ENCODE measurements at regions not wholly inside any gene's neighbourhood (a gene's known extent, or its start where the extent isn't known, plus 50 kb on each side); places are given as distances from the start of the nearest gene placed in this dataset.

DNA sequence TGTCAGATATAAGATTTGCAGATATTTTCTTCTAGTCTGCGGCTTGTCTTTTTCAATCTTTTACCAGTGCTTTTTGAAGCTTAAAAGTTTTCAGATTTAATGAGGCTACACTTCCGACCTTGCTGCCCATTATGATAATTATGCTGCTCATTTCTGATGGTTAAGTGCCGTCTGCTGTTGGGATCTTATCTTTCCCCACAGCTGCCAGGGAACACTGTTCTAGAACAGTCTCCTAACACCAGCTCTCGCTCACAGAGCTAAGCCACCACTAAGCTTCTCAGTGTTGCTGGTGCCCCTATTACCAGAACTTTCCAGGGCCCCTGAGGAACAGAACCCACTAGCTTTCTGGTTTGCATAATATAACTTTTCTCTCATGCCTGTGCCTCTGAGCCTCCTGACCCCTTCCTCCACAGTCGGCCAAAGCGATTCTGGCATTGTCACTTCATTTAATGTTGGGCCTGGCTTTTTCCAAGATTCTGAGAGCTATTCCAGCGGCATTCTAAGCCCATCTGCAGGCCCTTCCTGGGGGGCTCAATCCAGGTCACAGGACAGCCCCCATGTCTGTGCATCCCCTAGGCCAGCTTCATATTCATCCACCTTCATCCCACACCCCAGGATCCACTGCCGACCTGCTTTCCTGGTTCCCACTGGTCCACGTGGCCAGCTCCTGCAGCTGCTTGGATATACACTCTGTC lies 237.0 kb downstream of the PTPRU start:
- DNase-seq (ENCODE audit: low read depth, low spot score): no peak

DNA sequence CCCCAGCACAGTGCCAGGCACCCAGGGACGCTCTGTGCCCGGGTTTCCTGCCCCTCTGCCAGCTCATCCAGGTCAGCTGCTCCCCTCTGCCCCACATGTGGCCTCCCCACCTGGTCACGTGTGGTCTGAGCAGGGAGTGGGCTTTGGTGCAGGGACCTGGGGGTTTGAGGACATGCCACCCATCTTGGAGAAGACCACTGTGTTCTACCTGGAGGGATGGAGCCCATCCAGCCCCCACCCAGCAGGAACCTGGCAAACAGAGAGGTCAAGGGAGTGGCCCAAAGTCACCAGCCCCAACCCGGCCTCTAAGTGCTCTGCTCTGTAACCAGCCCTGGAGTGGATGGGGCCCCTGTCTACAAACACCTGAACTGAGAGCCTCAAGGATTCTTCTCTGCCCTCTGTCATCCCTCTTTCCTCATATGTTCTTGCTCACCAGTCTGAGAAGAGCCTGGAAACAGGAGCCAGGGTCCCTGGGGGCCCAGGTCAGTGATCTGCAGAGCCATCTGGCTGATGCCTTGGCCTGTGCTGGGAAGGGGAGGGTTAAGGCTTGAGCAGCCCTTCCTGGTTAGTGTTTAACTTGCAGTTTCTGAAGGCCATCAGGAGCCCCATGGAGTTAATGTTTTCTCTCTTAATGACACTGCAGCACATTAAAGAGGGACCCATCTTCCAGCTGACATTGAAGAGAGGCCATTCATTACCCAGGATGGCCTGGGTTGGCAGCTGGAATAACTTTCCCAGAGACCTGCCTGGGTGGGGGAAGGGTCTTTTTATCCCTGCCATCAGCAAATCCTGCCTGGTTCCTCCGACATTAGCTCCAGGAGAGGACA lies 235.4 kb downstream of the PTPRU start:
- DNase-seq (ENCODE audit: low read depth, low spot score): no peak

DNA sequence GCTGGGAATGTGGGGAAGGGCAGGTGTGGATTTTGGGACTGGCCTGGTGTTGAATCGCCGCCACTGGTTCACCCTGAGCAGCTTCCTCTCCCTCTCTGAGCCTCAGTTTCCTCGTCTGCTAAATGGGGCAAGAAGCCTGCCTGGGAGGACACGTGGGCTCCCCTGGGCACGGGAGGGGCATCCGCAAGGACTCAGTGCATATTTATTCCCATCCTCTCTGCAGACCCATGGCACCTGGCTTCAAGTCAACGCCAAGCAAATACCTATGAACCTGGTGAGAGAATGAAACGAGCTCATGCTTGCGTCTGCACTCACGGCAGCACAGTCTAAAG lies 234.4 kb downstream of the PTPRU start:
- DNase-seq (ENCODE audit: low read depth, low spot score): no peak

DNA sequence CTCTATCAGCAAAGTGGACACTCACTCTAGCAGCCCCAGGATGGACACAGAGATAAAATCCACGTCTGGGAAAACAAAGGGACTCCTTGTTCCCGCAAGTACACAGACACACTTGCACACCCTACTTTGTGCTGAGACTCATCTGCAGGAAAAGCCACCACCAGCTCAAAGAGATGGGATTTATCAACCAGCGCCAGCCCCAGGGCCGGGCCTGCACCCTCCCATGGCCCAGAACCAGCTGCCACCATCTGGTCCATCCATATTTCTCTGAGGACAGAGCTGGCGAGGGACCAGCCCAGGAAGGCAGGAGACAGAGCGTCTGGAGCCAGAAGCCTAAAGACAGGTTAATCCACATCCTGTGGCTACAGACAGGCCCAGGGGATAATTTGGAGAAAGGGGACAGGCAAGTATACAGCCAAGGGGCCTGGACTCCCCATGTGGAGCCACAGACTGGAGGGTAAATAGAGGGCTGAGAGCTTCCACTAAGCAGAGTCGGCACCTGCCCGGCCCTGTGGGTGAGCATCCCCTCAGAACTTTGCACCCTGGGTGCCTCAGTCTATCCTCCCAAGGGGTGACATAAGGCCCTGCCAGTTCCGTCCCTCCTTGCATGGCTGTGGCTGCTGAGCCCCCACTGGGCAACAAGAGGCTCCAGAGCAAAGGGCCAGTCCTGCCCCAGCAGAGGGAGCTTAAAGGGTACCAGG lies 233.9 kb downstream of the PTPRU start:
- DNase-seq (ENCODE audit: low read depth, low spot score): no peak

DNA sequence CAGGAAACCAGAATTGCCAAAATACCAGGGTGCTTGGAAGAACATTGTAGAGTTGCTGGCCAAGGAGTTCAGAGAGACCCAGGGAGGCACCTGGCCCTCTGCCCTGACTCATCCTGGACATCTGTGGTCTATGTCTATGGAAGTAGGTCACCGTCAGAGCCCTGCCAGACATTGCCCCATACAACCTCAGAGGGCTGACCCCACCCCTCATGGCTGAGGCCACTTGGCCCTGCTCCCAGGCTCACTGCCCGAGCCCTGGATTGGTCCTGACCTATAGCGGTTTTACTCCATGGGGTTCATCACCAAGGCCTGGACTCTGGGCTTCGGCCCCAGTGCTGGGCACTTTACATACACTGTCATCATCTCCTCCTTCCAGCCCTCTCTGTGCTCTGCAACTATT lies 233.1 kb downstream of the PTPRU start:
- no peak for DNase-seq (ENCODE audit: low read depth, low spot score)

DNA sequence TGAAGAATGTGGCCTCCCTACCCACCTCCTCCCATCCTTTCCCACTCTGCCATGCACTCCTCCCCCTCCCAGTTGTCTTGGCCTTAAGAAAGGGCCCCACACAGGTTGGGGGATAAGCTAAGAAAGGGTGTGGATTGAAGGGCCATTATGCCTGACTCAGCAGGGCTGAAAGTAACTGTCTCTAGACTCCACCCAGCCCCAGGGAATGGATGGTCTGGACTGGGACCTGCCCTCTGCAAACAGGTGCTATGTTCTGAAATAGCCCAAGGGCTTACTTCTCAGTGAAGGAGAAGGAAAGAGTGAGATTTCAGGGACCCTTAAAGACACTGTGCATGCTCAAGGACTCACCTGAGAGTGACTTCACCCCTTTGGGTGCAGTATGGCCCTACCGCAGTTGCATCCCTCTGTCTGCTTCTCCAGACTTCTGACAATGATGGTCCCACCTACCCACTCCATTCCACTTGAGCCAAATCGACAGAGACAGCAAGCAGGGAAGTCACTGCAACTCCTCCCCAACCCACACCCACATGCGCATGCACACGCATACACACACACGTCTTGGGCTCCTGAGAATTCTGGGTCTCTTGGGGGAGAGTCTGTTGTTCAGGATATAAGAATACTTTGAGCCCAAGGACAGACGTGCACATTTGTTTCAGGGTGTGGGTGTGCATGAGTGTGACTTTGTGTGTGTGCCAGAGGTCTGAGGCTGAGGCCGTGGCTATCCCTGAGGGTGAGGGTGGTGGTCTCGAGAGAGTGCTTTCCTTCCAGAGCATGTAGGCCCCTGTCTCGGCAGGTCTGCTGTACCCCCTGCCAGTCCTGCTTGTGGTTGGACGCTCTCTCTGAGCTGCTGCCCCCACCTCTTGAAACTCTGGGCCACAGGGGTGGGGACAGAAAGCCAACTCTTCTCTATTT lies 231.9 kb downstream of the PTPRU start:
- no peak for DNase-seq (ENCODE audit: low read depth, low spot score)

DNA sequence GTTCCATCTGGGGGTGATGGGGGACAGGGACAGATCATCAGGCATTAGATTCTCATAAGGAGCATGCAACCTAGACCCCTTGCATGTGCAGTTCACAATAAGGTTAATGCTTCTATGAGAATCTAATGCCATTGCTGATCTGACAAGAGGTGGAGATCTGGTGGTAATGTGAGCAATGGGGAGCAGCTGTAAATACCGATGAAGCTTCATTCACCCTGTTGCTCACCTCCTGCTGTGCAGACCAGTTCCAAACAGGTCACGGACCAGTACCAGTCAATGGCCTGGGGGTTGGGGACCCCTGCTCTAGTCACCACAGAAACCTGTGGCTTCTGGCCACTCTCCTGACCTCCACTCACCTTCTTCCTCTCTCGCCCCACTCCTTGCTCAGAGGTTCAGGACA lies 229.9 kb downstream of the PTPRU start:
- DNase-seq (ENCODE audit: low read depth, low spot score): no peak

DNA sequence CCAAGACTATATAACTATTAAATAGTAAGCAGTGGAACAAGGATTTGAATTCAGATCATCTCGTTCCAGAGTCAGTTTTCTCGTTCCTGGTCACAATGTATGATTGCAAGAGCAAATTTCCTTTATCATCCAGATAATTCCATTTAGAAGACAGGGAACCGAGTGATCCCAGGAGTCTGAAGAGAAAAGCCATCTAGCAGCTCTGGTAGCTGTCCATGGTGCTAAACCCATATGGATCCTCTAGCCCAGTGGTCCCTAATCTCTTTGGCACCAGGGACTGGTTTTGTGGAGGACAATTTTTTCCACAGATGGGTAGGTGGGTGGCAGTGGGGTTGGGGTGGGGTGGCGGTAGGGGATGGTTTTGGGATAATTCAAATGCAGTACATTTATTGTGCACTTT lies 229.4 kb downstream of the PTPRU start:
- no peak for DNase-seq (ENCODE audit: low read depth, low spot score)

DNA sequence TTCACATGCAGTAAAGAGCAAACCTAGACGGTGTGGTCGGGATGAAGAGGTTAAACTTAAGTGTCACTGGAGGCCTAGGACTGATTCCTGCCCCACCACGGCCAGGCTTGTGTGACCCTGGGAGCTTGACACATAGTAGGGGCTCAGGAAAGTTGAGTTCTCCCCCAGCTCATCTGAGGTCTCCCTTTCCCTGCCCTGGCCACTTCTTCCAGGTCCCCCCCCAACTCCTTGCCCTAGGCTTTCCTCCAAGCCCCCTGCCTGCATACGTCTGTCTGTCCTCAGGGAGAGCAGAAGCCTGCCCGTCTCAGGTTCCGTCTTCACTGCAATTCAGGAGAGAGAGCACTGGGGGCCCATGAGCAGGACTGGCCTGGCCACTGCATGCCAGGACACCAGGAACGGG lies 225.8 kb downstream of the PTPRU start:
- no peak for DNase-seq (ENCODE audit: low read depth, low spot score)

DNA sequence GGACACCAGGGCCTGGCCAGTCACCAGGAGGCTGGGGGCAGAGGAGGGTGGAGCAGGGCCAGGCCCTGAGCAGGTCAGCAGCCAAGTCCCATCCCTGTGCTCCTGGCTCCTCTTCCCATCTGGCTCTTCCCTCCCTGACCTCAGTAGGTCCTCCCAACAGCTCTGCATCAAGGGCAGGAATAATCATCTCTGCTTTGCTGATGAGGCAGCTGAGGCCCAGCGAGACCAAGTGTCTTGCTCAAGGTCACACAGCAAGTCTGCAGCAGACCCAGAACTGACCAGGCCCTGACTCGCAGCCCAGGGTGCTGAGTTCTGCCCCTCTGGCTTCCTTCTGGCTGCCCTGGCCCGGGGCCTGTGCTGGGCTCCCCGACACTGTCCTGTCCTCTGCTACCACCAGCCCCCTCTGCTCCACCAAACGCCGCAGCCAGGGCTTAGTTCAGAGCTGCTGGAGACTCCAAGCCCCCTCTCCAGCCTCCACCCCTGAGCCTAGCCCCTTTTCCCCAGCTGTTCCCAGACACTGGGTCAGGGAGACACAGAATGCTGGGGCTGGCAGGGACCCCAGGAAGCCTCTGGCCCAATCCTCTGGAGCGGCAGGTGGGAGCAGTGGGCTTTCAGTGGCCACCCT lies 224.9 kb downstream of the PTPRU start:
- no peak for DNase-seq (ENCODE audit: low read depth, low spot score)

DNA sequence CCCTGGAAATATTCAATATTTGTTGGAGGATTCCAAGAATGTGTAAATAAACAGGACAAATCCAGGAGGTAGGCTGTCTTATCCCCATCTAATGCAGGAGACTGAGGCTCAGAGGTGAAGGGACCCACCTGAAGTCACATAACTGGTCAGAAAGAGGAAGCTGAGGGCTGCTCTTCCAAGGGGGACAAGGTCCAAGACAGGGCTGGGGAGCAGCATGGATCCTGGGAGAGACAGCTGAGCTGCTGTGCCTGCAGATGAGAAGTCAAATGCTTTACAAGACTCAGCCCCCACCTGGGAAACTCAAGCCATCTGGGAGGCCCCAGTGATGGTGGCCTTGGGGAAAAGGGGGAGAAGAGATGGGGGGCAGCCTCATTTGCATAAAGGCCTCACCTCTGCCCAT lies 224.4 kb downstream of the PTPRU start:
- DNase-seq (ENCODE audit: low read depth, low spot score): no peak

DNA sequence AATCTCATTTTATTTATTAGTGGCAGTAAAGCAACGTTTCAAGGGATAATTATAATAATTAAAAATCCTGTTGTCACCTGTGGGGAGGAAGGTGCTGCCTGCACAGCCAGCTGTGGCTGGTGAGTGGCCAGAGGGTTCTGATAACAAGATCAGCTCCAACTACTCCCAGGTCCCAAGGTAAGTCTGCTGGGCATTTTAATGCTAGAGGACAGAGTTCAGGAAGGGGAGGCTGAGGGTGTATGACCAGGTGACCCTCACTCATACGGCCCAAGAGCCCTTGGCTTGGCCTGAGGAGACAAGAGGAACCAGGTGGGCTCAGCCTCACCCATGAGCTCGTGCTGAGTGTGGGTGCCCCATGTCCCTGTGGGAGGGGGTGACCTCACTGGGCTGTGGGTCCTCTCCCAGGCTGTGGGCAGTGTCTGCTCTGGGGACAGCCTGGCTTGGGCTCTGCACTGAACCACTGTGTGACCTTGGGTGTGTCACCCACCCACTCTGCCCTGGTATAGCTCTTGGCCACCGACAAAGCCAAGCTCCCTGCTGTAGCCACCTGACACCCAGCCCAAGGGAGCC lies 223.8 kb downstream of the PTPRU start:
- DNase-seq (ENCODE audit: low read depth, low spot score): no peak

DNA sequence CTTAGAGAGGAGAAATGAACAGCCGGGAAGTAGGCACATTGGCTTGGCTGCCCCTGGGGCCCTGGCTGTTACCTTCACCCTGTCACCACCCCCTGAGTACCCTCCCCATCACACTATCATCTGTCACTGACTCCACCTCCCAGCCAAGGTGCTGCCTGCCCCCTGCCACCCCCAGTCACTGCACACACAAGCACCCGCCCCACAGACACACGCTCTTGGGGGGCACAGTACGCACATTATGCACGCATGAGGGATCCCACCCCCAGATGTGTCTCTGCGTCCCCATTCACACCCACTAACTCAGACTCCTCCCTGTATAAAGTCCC lies 223.3 kb downstream of the PTPRU start:
- no peak for DNase-seq (ENCODE audit: low read depth, low spot score)

DNA sequence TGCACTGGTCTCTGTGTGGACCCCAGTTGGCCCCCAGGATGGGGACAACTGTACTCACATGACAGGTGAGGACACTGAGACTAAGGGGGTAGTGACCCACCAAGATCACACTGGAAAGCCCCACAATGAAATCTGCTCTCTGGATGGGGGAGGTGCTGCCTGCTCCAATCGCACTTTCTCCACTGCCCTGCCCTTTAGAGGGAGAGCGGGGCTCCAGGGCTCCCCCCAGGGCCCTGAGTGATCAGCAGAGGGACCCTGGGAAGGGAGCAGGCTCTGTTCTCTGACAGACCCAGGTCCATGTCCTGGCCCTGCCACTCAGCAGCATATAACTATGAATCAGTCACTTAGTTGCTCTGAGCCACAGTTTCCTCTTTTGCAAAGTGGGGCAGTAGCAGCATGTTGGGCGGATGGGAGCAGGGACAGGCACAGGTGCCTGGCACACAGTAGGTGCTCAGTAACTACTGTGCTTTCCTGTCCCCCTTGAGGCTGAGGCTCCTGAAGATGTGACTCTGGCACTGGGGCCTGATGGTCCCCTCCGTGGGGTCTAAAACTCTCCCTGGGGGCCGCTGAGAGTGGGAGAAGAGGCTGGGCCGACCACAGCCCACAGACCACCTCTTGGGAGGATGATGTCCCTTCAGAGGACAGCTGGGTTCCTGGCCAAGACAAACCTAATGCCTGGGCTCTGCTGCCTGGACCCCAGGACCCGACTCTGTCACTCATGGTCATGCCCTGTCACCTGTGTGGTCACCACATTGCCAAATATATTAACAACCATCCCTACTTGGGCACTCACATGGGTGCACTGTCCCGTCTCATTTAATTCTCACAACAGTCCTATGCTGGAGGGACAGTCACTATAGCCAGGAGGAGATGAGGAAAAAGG lies 222.7 kb downstream of the PTPRU start:
- no peak for DNase-seq (ENCODE audit: low read depth, low spot score)

DNA sequence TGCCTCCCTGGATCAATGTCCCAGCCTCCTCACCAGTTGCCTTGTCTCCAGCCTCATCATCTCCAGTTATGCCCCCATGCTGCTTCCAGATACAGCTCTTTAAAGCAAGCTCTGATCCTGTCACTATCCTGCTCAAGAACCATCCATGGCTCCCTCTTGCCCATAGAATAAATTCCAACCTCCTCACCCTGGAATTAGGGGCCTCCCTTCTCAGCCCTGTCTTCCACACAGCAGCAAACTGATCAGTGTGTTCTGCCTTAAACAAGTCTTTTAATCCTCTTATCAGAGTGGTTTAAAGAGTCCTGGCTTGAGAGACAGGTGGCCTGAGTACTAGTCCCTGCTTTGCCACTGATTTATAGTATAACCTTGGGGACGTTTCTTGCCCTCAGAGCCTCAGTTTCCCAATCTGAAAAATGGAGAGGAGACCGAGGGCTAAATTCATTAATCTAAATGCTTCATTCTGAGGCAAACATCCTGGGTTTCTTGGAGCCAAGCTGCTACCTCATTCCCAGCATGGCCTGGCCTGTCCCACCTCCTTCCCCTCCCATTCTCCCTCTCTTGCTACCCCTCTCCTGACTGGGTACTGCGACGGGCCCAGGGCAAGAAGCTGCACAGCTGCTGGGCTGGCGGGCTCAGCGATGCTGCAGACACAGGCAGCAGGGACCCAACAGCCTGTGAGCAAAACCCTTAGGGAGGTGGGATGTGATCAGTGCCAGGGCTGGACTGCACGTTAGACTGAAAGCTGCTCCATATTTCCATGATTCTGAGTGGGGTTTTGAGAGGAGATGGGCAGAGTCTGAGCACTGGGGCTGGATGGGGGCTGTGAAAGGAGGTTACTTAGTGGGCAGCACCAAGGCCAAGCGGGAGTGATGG lies 221.4 kb downstream of the PTPRU start:
- no peak for DNase-seq (ENCODE audit: low read depth, low spot score)

DNA sequence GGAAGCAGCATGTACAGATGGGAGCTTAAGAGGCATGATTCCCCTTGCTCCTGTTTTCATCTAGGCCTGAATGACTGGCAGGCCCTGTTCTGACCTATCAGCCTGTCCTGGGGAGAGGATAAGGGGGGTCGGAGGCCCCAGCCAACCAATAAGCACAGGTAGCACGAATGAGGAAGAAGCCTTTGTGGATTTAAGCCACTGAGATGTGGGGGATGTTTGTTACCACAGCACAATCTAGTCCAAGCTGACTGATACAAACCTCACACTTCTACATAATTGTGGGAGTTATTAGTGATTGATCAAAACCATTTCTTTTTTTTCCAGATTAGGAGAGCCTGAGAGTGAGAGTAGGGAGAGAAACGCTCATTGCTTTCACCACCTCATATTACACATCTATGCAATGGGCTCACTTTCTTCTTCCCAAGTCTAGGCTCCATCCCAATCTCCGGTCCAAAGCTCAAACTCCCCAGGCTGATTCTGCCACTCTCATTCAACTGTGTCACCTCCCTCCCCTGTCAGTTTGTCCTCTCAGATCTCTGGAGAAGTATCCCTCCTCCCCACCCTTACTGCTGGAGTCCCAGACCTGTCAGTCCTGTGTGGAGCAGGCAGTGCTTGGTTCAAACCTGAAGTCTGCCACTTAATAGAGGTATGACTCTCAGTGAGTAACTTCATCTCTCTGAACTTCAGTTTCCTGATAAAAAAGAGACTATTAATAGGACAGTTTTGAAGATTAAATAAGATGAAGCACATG lies 220.5 kb downstream of the PTPRU start:
- no peak for DNase-seq (ENCODE audit: low read depth, low spot score)

DNA sequence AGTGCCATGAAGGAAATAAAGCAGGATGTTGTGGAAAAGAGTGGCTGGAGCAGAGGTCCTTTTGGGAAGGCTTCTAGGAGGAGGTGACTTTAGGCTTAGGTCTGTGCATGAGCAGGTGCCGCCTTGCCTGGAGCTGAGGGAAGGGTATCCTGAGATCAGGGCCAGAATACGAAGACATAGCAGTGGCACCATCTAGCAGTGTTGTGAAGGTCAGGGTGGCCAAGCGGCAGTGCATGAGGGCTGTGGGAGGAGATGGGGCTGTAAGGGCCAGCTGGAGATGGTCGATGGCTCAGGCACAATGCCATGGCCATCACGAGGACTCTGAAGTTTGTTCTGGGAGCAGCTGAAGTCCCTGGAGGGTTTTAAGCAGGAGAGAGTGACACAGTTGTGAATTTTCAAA lies 219.5 kb downstream of the PTPRU start:
- DNase-seq (ENCODE audit: low read depth, low spot score): no peak

DNA sequence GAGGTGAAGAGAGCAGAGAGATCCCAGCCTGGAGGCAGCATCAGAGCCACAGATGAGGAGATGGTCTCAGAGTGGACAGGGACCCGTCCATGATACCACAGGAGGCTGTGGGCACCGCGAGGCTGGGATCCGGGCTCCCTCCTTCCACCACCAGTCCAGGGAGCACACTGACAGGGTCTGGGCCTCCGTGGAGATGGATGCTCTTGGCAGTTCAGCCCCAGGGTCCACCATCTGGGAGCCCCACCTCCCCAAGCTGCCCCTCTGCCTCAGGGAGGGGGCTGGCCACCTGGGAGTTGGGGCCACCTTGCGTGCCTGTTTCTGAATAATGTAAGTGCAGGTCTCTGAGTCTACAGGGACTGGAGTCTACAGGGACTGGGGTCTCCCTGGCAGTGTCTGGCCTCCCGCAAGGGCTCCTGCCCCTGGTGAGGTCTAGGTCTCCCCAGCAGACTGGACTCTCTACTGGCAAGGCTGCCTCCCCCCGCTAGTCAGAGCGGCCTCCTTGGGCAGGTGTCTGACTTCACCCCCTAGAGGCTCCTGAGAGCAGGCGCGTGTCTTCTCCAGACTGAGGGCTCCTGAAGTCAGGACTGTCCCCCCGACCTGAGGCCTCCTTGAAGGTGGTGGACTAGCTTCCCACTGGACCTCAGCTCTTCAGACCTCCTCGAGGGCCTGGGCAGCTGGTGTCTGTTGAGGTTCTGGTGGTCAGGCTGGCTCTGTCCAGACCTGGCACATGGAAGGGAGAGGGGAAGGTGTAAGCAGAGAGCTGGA lies 218.5 kb downstream of the PTPRU start:
- no peak for DNase-seq (ENCODE audit: low read depth, low spot score)

Data from activated CD4-positive, CD25-positive, alpha-beta regulatory T cell treated with anti-CD3 and anti-CD28 coated beads, Interleukin-2, amount 50 U/mL, for 16 hours (primary cell).